Pancreas (tissue), 10 donors: ENCODE measurements at regions not wholly inside any gene's neighbourhood (a gene's known extent, or its start where the extent isn't known, plus 50 kb on each side); places are given as distances from the start of the nearest gene placed in this dataset.

Experiments used
- ATAC-seq, 4 donors: fragments of 200-7000 bp; cut with Tn5 transposase; one replicate each; pipeline versions ENCODE4 v1.8.0 to v1.9.1; 2020; ENCODE audit warnings: mild to moderate bottlenecking in 4 of 4, moderate library complexity in 4 of 4
- DNase-seq, 6 donors: peaks; one replicate each; pipeline ENCODE4 v3.0.0-alpha.2; 2020
- FAIRE-seq: peaks from 2 replicates; lab custom pipeline; 2012; peaks lifted over from hg19 to GRCh38; lab: Jason Lieb, UNC
- H3K27ac ChIP-seq, 4 donors: fragments of 200-600 bp; sonication (generic); 1 replicate in 3 of 4; 2 replicates in 1 of 4; pipeline versions ENCODE4 v1.5.0 to v1.8.0; 2020
- H3K27me3 ChIP-seq, 4 donors: fragments of 200-600 bp; one replicate each; pipeline ENCODE4 v1.8.0; 2021
- H3K36me3 ChIP-seq, 3 donors: fragments of 200-600 bp; sonication (generic) in 1 of 3; one replicate each; pipeline versions ENCODE4 v1.5.0 to v1.8.0; 2020 to 2021
- H3K4me1 ChIP-seq, 3 donors: fragments of 200-600 bp; one replicate each; pipeline ENCODE4 v1.8.0; 2021
- H3K4me3 ChIP-seq, 4 donors: fragments of 200-600 bp; sonication (generic) in 2 of 4; one replicate each; pipeline versions ENCODE4 v1.5.0 to v1.8.0; 2020 to 2021
- H3K9me3 ChIP-seq, 4 donors: fragments of 200-600 bp; one replicate each; pipeline ENCODE4 v1.8.0; 2021
- CTCF ChIP-seq, 4 donors: fragments of 200-600 bp; sonication (generic) in 3 of 4; IDR thresholded peaks; one replicate each; pipeline versions ENCODE4 v1.5.0 to v1.8.0; 2021; ENCODE audit warnings: antibody characterized with exemption in 4 of 4
- WGBS, 2 donors: extraction: QIAGEN DNeasy Blood & Tissue Kit; methylation state at CpG; one replicate each; pipeline ENCODE4 v1.1.7; 2013; 5-methylcytosine and 5-hydroxymethylcytosine counted together
- intact Hi-C, 3 donors: fragments of 100-400 bp; cut with DNase I; formaldehyde crosslinking; loops; one replicate each; pipeline versions ENCODE4 v1.11.1 to v1.14.2; 2022
- donor health status: healthy with polysubstance abuse.
- donor health status: DM: no; HTN: no; CAD: no; lungs with moderate emphysema.
- donor health status: DM: no; HTN: no; CAD: no.
- donor health status: control.
- donor health status: control.
- donor health status: Bipolar disorder and iron deficiency.
- donor health status: DM: yes; HTN: yes; CAD: no.
- donor health status: DM: no; HTN: no; CAD: no.
- donor health status: DM: no; HTN: no; CAD: no.
- donor health status: DM: yes; HTN: yes; CAD: no.

GRCh38 chr4:38449506-38450174 is 214.4 kb upstream of the KLF3 start:
- WGBS, 2 donors, result 47 to 53% methylated on average over 7 of the region's 7 CpGs
- intact Hi-C loops, result no loop called here
- peak in 5 of 6 donors; percentile 22 to 40 (median 29) for DNase-seq
- peak in 1 of 4 donors; percentile 5 for TF ChIP-seq CTCF (IDR thresholded peaks at IDR 0.05)
- Histone ChIP-seq H3K36me3 (no peaks in the 10 kb centered on the region), H3K9me3 (no peaks in the 10 kb centered on the region), H3K4me1 (peaks cover 0 to 7% (median 3%) of the 10 kb centered on the region in 3 donors), H3K27ac (peak overlapping the region; percentile 32 to 81 (median 72)), H3K4me3 (no peak overlapping the region), H3K27me3 (no peaks in the 10 kb centered on the region)
- ATAC-seq, result peak; percentile 66 to 83 (median 80)
- FAIRE-seq, result no peak

- H3K27ac ChIP-seq, result no peak overlapping the region
- TF ChIP-seq CTCF (IDR thresholded peaks at IDR 0.05), result no peak
- H3K4me3 ChIP-seq, result no peak overlapping the region
- FAIRE-seq (no peak), DNase-seq (no peak), ATAC-seq (no peak)
- intact Hi-C loops, result no loop called here
- no peaks in the 10 kb centered on the region for H3K36me3 ChIP-seq
- H3K9me3 ChIP-seq, result no peaks in the 10 kb centered on the region
- H3K27me3 ChIP-seq, result no peaks in the 10 kb centered on the region
- H3K4me1 ChIP-seq, result peaks cover 0 to 7% (median 3%) of the 10 kb centered on the region in 3 donors
These were observed 212.0 kb upstream of the KLF3 start for GRCh38 chr4:38452009-38452408.

GRCh38 chr4:38452542-38452941 is 211.5 kb upstream of the KLF3 start:
- TF ChIP-seq CTCF (IDR thresholded peaks at IDR 0.05), result no peak
- intact Hi-C loops, result no loop called here
- WGBS, 2 donors, result 79 to 84% methylated on average over 3 of the region's 3 CpGs
- DNase-seq (no peak), FAIRE-seq (no peak), ATAC-seq (no peak)
- Histone ChIP-seq H3K4me3 (no peak overlapping the region), H3K4me1 (peaks cover 0 to 7% (median 3%) of the 10 kb centered on the region in 3 donors), H3K27ac (no peak overlapping the region), H3K9me3 (no peaks in the 10 kb centered on the region), H3K27me3 (no peaks in the 10 kb centered on the region), H3K36me3 (no peaks in the 10 kb centered on the region)

- Histone ChIP-seq H3K4me3 (no peak overlapping the region), H3K9me3 (no peaks in the 10 kb centered on the region), H3K4me1 (peaks cover 0 to 7% (median 3%) of the 10 kb centered on the region in 3 donors), H3K36me3 (no peaks in the 10 kb centered on the region), H3K27me3 (no peaks in the 10 kb centered on the region), H3K27ac (no peak overlapping the region)
- 93 to 96% methylated on average over 3 of the region's 3 CpGs for WGBS, 2 donors
- no peak for DNase-seq
- no peak for TF ChIP-seq CTCF (IDR thresholded peaks at IDR 0.05)
- ATAC-seq, result no peak
- intact Hi-C loops, result no loop called here
- FAIRE-seq, result no peak
These were observed 210.6 kb upstream of the KLF3 start for GRCh38 chr4:38453253-38453881.

- FAIRE-seq (no peak), ATAC-seq (no peak), DNase-seq (no peak)
- no peaks in the 10 kb centered on the region for H3K9me3 ChIP-seq
- H3K4me1 ChIP-seq, result peaks cover 0 to 7% (median 3%) of the 10 kb centered on the region in 3 donors
- TF ChIP-seq CTCF (IDR thresholded peaks at IDR 0.05), result no peak
- no peak overlapping the region for H3K27ac ChIP-seq
- 74 to 94% methylated on average over 3 of the region's 3 CpGs for WGBS, 2 donors
- H3K27me3 ChIP-seq, result no peaks in the 10 kb centered on the region
- no peaks in the 10 kb centered on the region for H3K36me3 ChIP-seq
- no peak overlapping the region for H3K4me3 ChIP-seq
- intact Hi-C loops, result no loop called here
These were observed 209.7 kb upstream of the KLF3 start for GRCh38 chr4:38454284-38454683.
